ENCODE measurements at regions not wholly inside any gene's neighbourhood (a gene's known extent, or its start where the extent isn't known, plus 50 kb on each side); places are given as distances from the start of the nearest gene placed in this dataset.

GRCh38 chr2:133817680-133818566, 249.7 kb upstream of the NCKAP5 start:
- peak; percentile 84 for DNase-seq (ENCODE audit: extremely low read depth, low read depth)
- TF ChIP-seq, protein P1, sequence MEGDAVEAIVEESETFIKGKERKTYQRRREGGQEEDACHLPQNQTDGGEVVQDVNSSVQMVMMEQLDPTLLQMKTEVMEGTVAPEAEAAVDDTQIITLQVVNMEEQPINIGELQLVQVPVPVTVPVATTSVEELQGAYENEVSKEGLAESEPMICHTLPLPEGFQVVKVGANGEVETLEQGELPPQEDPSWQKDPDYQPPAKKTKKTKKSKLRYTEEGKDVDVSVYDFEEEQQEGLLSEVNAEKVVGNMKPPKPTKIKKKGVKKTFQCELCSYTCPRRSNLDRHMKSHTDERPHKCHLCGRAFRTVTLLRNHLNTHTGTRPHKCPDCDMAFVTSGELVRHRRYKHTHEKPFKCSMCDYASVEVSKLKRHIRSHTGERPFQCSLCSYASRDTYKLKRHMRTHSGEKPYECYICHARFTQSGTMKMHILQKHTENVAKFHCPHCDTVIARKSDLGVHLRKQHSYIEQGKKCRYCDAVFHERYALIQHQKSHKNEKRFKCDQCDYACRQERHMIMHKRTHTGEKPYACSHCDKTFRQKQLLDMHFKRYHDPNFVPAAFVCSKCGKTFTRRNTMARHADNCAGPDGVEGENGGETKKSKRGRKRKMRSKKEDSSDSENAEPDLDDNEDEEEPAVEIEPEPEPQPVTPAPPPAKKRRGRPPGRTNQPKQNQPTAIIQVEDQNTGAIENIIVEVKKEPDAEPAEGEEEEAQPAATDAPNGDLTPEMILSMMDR (IDR thresholded peaks at IDR 0.05; ENCODE audit: low read depth, low read length), result no peak

DNA sequence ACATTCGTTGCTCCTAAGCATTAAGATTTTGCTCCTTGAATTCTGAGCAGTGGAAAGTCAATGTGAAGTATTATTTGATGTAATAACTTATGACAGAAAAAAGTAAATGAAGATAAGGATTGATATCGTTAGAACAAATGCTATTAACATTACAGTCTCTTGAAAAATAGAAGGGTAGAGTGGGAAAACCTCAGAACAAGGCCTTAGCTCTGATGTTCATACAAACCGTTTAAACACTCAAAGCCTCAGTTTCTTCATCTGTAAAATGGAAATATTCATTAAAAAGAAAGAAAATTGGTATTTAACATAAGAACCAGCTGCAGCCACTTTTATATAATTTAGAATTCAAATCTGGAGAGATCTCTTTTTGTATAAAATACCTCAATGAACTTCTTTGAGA, 250.4 kb upstream of the NCKAP5 start:
- TF ChIP-seq, protein P1 (IDR thresholded peaks at IDR 0.05; ENCODE audit: low read depth, low read length), result no peak
- no peak for DNase-seq (ENCODE audit: extremely low read depth, low read depth)

GRCh38 chr2:133819906-133820305, 251.6 kb upstream of the NCKAP5 start:
- TF ChIP-seq, protein P1 (IDR thresholded peaks at IDR 0.05; ENCODE audit: low read depth, low read length), result no peak
- DNase-seq (ENCODE audit: extremely low read depth, low read depth), result no peak

- DNase-seq (ENCODE audit: extremely low read depth, low read depth), result no peak
- TF ChIP-seq, protein P1 (IDR thresholded peaks at IDR 0.05; ENCODE audit: low read depth, low read length), result no peak
Observed at GRCh38 chr2:133821107-133821760, 253.0 kb upstream of the NCKAP5 start.

DNA sequence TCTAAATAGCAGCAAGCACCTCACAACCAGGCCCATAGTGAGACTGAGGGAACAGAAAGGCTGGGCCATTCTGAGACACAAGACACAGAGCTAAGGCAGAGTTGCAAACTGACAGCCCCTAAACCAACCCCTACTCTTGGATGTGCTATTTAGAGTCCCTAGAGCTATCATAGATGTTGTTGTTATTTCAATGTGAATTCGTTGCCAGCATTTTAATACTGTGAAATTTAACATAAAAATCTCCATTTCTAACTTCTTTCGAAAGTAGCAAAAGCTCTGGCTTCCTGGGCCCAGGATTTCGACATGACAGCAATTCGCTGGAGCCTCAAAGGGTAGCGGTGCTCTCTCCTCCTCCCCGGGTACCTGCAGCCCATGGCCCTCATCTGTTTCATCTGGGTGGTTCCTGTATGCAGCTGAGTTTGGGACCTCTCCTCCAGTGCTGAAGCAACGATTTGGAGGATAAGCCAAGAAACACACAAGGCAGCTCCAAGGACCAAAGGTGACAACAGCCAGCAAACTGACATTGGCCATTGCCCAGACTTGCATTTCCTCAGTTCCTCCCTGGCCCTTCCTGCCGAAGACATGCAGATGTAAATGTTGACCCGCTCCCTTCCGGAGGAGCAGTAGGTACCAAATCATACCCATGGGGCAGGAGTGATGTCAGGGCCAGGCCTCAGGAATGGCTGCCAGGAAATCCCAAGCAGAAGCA, 254.4 kb upstream of the NCKAP5 start:
- TF ChIP-seq, protein P1 (IDR thresholded peaks at IDR 0.05; ENCODE audit: low read depth, low read length), result no peak
- no peak for DNase-seq (ENCODE audit: extremely low read depth, low read depth)

DNA sequence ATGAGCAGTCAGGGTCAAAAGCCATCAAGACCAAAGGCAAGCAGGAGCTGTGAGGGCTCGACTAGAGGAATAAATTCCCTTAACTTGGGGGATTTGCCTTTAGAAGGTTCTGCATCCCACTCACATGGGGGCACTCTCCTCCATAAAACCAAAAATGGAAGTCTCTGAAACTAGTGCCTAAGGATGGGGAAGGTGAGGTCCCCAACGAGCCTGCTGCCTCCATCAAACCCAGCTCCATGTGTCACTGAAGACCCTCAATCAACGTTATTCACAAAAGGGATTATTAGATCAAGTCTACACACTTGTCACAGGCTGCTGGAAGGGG, 254.9 kb upstream of the NCKAP5 start:
- TF ChIP-seq, protein P1 (IDR thresholded peaks at IDR 0.05; ENCODE audit: low read depth, low read length), result no peak
- DNase-seq (ENCODE audit: extremely low read depth, low read depth), result no peak

GRCh38 chr2:133824869-133825268, 256.6 kb upstream of the NCKAP5 start:
- TF ChIP-seq, protein P1 (IDR thresholded peaks at IDR 0.05; ENCODE audit: low read depth, low read length), result no peak
- DNase-seq (ENCODE audit: extremely low read depth, low read depth), result no peak
